ENCODE measurements at regions not wholly inside any gene's neighbourhood (a gene's known extent, or its start where the extent isn't known, plus 50 kb on each side); places are given as distances from the start of the nearest gene placed in this dataset.
A peak's percentile ranks its signal among the peaks of the same experiment; 100 is the strongest.

GRCh38 chr3:160065282-160065681, 76.6 kb downstream of the IL12A start:
- no peak overlapping the region for H3K27ac Mint-ChIP-seq
- H3K27me3 ChIP-seq (ENCODE audit: control insufficient read depth in 2 of 2, insufficient read depth in 2 of 2, low read length in 2 of 2), result no peaks in the 10 kb centered on the region
- no peaks in the 10 kb centered on the region for H3K79me2 ChIP-seq (ENCODE audit: insufficient read depth, low read length)
- H4K20me1 ChIP-seq (ENCODE audit: insufficient read depth, low read length), result no peaks in the 10 kb centered on the region
- peaks cover 0 to 1% (median 1%) of the 10 kb centered on the region in 3 donors for H3K27me3 Mint-ChIP-seq (ENCODE audit: low read depth in 3 of 3)
- H3K36me3 Mint-ChIP-seq, result no peaks in the 10 kb centered on the region
- WGBS (ENCODE audit: insufficient coverage), result 38% methylated on average over 4 of the region's 4 CpGs
- DNase-seq, result no peak
- H2AFZ ChIP-seq (ENCODE audit: insufficient read depth, low read depth, low read length, poor library complexity, severe bottlenecking), result peak overlapping the region; percentile 47
- peaks cover 1% of the 10 kb centered on the region for H3K4me1 Mint-ChIP-seq
- no peaks in the 10 kb centered on the region for H3K4me1 ChIP-seq (ENCODE audit: control insufficient read depth in 1 of 2, insufficient read depth in 2 of 2, low read length in 2 of 2)
- H3K36me3 ChIP-seq (replicated peaks in 1 of 2; ENCODE audit: control insufficient read depth in 1 of 2, insufficient read depth in 2 of 2, low read length in 2 of 2), result no peaks in the 10 kb centered on the region
- H3K4me3 ChIP-seq (replicated peaks in 1 of 3; ENCODE audit: low read depth in 2 of 3, low read length in 3 of 3), result no peak overlapping the region
- intact Hi-C loops (cut with micrococcal nuclease), result no loop called here
- H3K4me2 ChIP-seq (replicated peaks; ENCODE audit: extremely low read depth, low read length, poor library complexity, severe bottlenecking), result no peak overlapping the region
- no peak overlapping the region for H3K4me3 Mint-ChIP-seq
- no peak for TF ChIP-seq CTCF (IDR thresholded peaks at IDR 0.05)
- H3K9me3 Mint-ChIP-seq, result peaks cover 3 to 9% (median 7%) of the 10 kb centered on the region in 7 donors
- no peak overlapping the region for H3K27ac ChIP-seq (ENCODE audit: low read depth in 1 of 2, low read length in 2 of 2)
- H3K9me3 ChIP-seq (replicated peaks in 1 of 2; ENCODE audit: control insufficient read depth in 1 of 2, insufficient read depth in 1 of 2, low read length in 2 of 2), result peaks cover 0 to 14% of the 10 kb centered on the region in 2 donors
- H3K9ac ChIP-seq (ENCODE audit: insufficient read depth, low read length, poor library complexity, severe bottlenecking), result no peak overlapping the region

DNA sequence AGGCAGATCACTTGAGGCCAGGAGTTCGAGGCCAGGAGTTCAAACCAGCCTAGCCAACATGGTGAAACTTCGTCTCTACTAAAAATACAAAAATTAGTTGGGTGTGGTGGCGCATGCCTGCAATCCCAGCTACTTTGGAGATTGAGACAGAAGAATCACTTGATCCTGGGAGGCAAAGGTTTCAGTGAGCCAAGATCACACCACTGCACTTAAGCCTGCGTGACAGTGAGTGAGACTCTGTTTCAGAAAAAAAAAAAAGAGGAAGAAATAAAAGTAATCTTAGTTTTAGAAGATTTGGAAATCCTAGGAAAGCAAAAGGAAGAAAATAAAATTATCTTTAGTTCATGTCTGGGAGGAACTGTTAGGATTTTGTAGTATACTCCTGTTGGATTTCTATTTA, 77.2 kb downstream of the IL12A start:
- Histone ChIP-seq H4K20me1 (ENCODE audit: insufficient read depth, low read length) (no peaks in the 10 kb centered on the region), H3K4me1 (ENCODE audit: control insufficient read depth in 1 of 2, insufficient read depth in 2 of 2, low read length in 2 of 2) (no peaks in the 10 kb centered on the region), H3K36me3 (replicated peaks in 1 of 2; ENCODE audit: control insufficient read depth in 1 of 2, insufficient read depth in 2 of 2, low read length in 2 of 2) (no peaks in the 10 kb centered on the region), H3K4me3 (replicated peaks in 1 of 3; ENCODE audit: low read depth in 2 of 3, low read length in 3 of 3) (no peak overlapping the region), H3K4me2 (replicated peaks; ENCODE audit: extremely low read depth, low read length, poor library complexity, severe bottlenecking) (no peak overlapping the region), H3K27ac (ENCODE audit: low read depth in 1 of 2, low read length in 2 of 2) (no peak overlapping the region), H3K9ac (ENCODE audit: insufficient read depth, low read length, poor library complexity, severe bottlenecking) (no peak overlapping the region), H3K79me2 (ENCODE audit: insufficient read depth, low read length) (no peaks in the 10 kb centered on the region), H3K27me3 (ENCODE audit: control insufficient read depth in 2 of 2, insufficient read depth in 2 of 2, low read length in 2 of 2) (no peaks in the 10 kb centered on the region), H3K9me3 (replicated peaks in 1 of 2; ENCODE audit: control insufficient read depth in 1 of 2, insufficient read depth in 1 of 2, low read length in 2 of 2) (peaks cover 0 to 8% of the 10 kb centered on the region in 2 donors), H2AFZ (ENCODE audit: insufficient read depth, low read depth, low read length, poor library complexity, severe bottlenecking) (no peak overlapping the region)
- H3K9me3 Mint-ChIP-seq, result peaks cover 2 to 9% (median 6%) of the 10 kb centered on the region in 7 donors
- DNase-seq, result no peak
- no peak overlapping the region for H3K27ac Mint-ChIP-seq
- no CpG with 5 or more reads among the region's 4 CpGs for WGBS (ENCODE audit: insufficient coverage)
- peaks cover 1% of the 10 kb centered on the region for H3K4me1 Mint-ChIP-seq
- no peak for TF ChIP-seq CTCF (IDR thresholded peaks at IDR 0.05)
- intact Hi-C loops (cut with micrococcal nuclease), result no loop called here
- H3K4me3 Mint-ChIP-seq, result no peak overlapping the region
- no peaks in the 10 kb centered on the region for H3K36me3 Mint-ChIP-seq
- H3K27me3 Mint-ChIP-seq (ENCODE audit: low read depth in 3 of 3), result peaks cover 0 to 1% (median 1%) of the 10 kb centered on the region in 3 donors
